Glutamatergic neuron (in vitro differentiated cells): ENCODE measurements at regions not wholly inside any gene's neighbourhood (a gene's known extent, or its start where the extent isn't known, plus 50 kb on each side); places are given as distances from the start of the nearest gene placed in this dataset. TPM values are rescaled to one million over a fixed set of nuclear protein-coding genes. Genes with fewer than 3 reads are reported as not detected.

ENCODE experiments used
- DNase-seq: peaks from one replicate; pipeline ENCODE4 v3.0.0; 2022
- H3K27ac Mint-ChIP-seq: one replicate; pipeline ENCODE4 v1.8.0; 2020; ENCODE audit warnings: mild to moderate bottlenecking, mixed read lengths, inconsistent platforms; ENCODE audit not compliant: unreplicated experiment
- H3K27me3 Mint-ChIP-seq: one replicate; pipeline ENCODE4 v1.8.0; 2020; ENCODE audit warnings: mild to moderate bottlenecking, moderate library complexity, mixed read lengths, inconsistent platforms; ENCODE audit not compliant: unreplicated experiment
- H3K36me3 Mint-ChIP-seq: one replicate; pipeline ENCODE4 v1.8.0; 2020; ENCODE audit warnings: mild to moderate bottlenecking, mixed read lengths, inconsistent platforms; ENCODE audit not compliant: unreplicated experiment
- H3K4me1 Mint-ChIP-seq: one replicate; pipeline ENCODE4 v1.8.0; 2020; ENCODE audit warnings: mild to moderate bottlenecking, low read depth, mixed read lengths, inconsistent platforms; ENCODE audit not compliant: unreplicated experiment
- H3K4me3 Mint-ChIP-seq: one replicate; pipeline ENCODE4 v1.8.0; 2020; ENCODE audit warnings: mild to moderate bottlenecking, mixed read lengths, inconsistent platforms; ENCODE audit not compliant: unreplicated experiment
- H3K9me3 Mint-ChIP-seq: one replicate; pipeline ENCODE4 v1.8.0; 2020; ENCODE audit warnings: mild to moderate bottlenecking, moderate library complexity, mixed read lengths, inconsistent platforms; ENCODE audit not compliant: unreplicated experiment
- CTCF ChIP-seq: fragments of 200-600 bp; sonication (generic); IDR thresholded peaks from one replicate; pipeline ENCODE4 v1.5.0; 2021; ENCODE audit not compliant: partially characterized antibody, unreplicated experiment
- microRNA-seq: library from miRNA; unstranded; fragments of <30 nt; microRNA quantifications from one replicate; pipeline ENCODE4, GENCODE V29; 2020; ENCODE audit not compliant: unreplicated experiment

GRCh38 chr1:34696230-34696629, 58.6 kb upstream of the GJB5 start:
- H3K27me3 Mint-ChIP-seq = peaks cover 3% of the 10 kb centered on the region
- H3K36me3 Mint-ChIP-seq = no peaks in the 10 kb centered on the region
- DNase-seq = no peak
- H3K4me3 Mint-ChIP-seq = no peak overlapping the region
- H3K4me1 Mint-ChIP-seq = no peaks in the 10 kb centered on the region
- H3K9me3 Mint-ChIP-seq = no peaks in the 10 kb centered on the region
- peak; percentile 10 for TF ChIP-seq CTCF
- H3K27ac Mint-ChIP-seq = no peak overlapping the region

- Mint-ChIP-seq H3K36me3 (no peaks in the 10 kb centered on the region), H3K27ac (no peak overlapping the region), H3K4me1 (no peaks in the 10 kb centered on the region), H3K9me3 (no peaks in the 10 kb centered on the region), H3K27me3 (peaks cover 3% of the 10 kb centered on the region), H3K4me3 (no peak overlapping the region)
- DNase-seq = no peak
- no peak for TF ChIP-seq CTCF
Measured at GRCh38 chr1:34696981-34697380, 57.9 kb upstream of the GJB5 start.

- no peaks in the 10 kb centered on the region for H3K36me3 Mint-ChIP-seq
- no peak overlapping the region for H3K4me3 Mint-ChIP-seq
- no peak for DNase-seq
- no peaks in the 10 kb centered on the region for H3K4me1 Mint-ChIP-seq
- no peaks in the 10 kb centered on the region for H3K9me3 Mint-ChIP-seq
- H3K27me3 Mint-ChIP-seq = peaks cover 3% of the 10 kb centered on the region
- no peak for TF ChIP-seq CTCF
- no peak overlapping the region for H3K27ac Mint-ChIP-seq
Measured at GRCh38 chr1:34697818-34698217, 57.0 kb upstream of the GJB5 start.

- Mint-ChIP-seq H3K4me3 (no peak overlapping the region), H3K36me3 (no peaks in the 10 kb centered on the region), H3K9me3 (no peaks in the 10 kb centered on the region)
Measured at GRCh38 chr1:34701326-34702060, 53.4 kb upstream of the GJB5 start.

More at GRCh38 chr1:34701326-34702060, 53.4 kb upstream of the GJB5 start:
- H3K4me1 Mint-ChIP-seq = peaks cover 11% of the 10 kb centered on the region
- TF ChIP-seq CTCF = no peak
- no peaks in the 10 kb centered on the region for H3K27me3 Mint-ChIP-seq
- no peak for DNase-seq
- no peak overlapping the region for H3K27ac Mint-ChIP-seq

Small RNAs in the stretch of these regions (microRNA-seq; reads per million reads assigned to microRNA genes)
- not detected for gene MIR552
